Activated CD4-positive, alpha-beta T cell treated with anti-CD3 and anti-CD28 coated beads, Interleukin-2, Interleukin-6, amounts not matched to agents 100 ng/mL and 50 ng/mL, durations not matched to agents 16 hours and 8 hours (primary cell): ENCODE measurements at regions not wholly inside any gene's neighbourhood (a gene's known extent, or its start where the extent isn't known, plus 50 kb on each side); places are given as distances from the start of the nearest gene placed in this dataset.

Experiments
- DNase-seq: peaks from one replicate; pipeline ENCODE4 v3.0.0-alpha.2; 2020

DNA sequence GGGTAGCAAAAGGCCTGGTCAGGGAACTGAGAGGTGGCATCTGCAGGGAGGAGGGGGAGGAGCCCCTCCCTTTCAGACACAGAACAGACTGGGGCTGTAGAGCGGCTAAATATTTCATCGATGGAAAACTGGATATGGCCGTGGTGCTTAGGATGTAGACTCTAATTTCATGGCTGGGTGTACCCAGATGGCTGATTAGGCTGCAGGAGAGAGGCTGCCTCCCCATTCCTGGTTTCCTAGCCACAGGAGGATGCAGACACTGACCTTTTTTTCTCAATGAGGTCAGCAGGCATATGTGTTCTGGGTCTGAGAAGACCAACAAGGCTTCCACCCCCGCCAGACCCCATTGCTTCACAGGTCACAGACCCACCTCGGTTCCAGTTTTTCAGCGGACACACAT, 58.1 kb upstream of the CALM2 start:
- no peak for DNase-seq

DNA sequence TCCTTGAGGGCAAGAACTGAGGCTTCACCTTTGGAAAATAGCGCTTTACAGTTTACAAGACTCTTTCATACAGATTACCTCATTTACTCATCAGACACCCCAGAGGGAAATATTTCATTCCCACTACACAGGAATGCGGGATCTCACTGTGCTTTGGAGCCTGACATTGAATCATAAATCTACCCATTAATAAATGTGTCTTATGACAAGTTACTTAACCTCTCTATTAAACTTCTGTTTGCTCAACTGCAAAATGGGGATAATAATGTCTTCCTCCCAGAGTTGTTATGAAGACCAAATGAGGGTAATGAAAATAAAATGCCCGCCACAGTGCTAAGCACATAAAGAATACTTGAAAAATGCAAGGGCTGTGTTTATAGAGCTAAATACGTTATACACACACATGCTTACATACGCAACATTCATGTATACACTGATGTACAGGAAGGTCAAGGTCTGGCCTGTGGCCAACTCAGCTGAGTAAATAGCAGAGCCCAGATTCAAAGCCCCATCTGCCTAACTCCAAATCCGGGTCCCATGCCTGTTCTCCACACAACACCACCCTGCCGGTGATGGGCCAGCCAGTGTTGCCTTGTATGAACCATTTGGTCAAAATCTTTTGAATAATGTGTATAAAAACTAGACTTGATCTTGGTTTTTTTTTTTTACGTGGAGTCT, 56.6 kb upstream of the CALM2 start:
- DNase-seq, result no peak

DNA sequence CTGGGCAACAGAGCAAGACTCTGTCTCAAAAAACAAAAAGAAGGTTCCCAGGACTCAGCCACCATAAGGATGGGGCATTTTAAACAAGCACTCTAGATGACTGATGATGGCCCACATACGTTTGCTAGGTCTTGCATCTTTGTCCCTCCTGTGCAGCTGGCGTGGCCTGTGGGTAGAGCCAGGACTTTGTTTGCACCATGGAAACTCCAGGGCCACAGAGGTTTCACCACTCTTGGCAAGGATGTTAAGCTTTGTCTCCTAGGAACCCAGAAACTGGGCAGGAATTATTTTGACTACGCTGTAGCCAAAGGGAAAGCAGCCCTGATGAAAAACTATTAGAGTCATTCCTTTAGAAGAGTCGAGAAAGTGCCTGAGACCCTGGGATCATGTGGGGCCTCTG, 54.1 kb upstream of the CALM2 start:
- no peak for DNase-seq

DNA sequence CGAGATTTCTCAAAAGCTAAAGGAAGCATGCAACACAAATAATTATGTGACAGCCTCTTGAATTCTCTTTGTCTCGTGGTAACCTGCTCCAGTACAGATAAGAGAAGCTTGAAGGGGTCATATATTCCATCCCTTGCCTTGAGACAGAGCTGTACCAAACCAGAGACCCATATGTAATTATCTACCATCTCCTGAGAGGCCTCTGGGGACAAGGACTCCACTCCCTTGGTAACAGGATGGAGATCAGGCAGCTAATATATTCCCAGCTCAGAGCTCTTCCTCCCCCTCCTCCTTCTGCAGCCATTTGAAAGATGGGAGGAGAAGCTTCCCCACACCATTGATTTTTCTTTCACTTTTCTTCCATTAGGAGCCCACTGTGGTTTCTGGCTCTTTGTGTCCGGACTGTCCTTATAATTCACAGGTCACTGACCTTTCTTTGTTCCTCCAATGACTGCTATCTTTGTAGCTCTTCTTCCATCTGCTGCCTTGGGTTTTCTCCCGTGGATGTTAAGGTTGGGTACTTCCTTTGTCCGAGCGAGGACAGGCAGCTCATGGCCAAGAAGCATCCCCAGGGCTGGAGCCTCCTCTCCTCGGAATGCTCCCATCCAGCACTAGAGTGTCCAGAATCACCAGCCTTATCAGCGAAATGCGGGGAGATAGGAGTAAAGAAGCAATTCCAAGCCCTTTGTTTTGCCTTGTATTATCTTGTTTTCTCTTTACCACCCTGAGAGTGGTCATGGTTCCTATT, 51.4 kb upstream of the CALM2 start:
- DNase-seq, result no peak

DNA sequence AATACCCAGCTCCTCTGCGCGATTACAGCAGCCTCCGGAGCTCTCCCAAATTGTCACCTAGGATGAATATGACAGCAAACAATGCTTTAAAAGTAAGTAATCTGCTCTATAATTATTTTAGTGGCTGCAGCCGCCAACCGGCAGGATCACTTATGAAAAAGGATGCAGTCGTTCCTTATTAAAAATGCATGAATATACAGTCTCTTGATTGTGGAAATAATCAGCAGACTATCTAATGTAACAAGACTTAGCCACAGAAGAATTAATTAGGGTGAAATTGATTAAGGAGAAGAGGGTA, 50.6 kb upstream of the CALM2 start:
- DNase-seq, result no peak

DNA sequence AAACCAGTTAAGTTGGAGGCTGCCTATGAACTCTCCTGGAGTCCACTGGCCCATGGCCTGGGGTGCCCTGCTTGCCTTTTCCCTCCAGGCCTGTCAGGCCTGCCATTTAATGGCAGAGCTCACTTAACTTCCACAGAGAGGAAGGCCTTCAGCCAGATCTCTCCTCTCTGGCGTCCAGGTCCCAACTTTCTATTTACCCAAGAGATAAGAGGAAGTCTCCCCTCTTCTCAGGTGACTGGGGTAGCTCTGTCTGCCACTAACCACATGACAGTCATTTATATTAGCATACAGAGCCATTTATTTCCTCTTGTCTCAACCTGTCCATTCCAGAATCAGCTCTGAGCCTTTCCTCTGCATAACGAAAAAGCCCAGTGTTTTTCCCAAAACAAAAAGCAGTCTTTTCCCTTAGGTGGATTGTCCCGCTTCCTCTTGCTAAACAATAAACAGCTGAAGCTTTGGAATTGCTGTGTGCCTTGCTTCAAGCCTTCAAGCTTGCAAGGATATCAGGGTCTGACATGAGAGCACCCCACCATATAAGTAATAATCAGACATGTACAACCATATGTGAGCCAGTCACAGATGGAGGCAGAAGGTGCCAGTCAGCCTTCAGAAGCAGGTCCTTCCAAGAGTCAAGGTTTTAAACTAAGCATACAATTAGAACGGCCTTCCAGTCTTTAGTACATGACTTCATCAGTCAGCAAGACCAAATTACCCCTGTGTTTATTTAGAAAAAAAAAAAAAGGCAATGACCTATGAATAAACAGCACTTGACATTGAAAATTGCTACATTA, 50.0 kb upstream of the CALM2 start:
- no peak for DNase-seq
